ENCODE measurements at regions not wholly inside any gene's neighbourhood (a gene's known extent, or its start where the extent isn't known, plus 50 kb on each side); places are given as distances from the start of the nearest gene placed in this dataset.

DNA sequence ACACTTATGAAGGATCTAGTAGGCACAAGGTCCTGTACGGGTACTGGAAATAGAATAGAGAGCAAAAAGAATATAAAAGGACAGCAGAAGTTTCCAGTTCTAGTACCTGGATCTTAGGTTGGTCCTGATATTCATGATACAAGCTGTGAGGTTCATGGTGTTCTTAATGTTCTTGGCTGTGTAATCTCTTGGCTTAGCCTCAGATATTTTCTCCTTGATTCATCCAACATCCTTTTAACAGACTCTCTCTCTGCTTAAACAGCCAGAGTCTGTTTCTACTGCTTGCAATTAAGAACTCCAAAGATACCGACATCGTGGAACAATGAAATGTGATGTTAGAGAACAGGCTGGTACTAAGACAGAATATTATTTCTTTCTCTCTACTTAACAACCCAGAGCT lies 49.9 kb downstream of the CNTN3 start:
- DNase-seq = no peak
- Mint-ChIP-seq H3K9me3 (peaks cover 18% of the 10 kb centered on the region), H3K27ac (no peak overlapping the region), H3K4me1 (no peaks in the 10 kb centered on the region), H3K4me3 (no peak overlapping the region), H3K27me3 (no peaks in the 10 kb centered on the region), H3K36me3 (ENCODE audit: low read depth) (no peaks in the 10 kb centered on the region)
- intact Hi-C loops (cut with micrococcal nuclease) = no loop called here
- POLR2A ChIA-PET = no interaction called here
- no peak for ATAC-seq (ENCODE audit: low read depth)
- TF ChIP-seq, protein P1, sequence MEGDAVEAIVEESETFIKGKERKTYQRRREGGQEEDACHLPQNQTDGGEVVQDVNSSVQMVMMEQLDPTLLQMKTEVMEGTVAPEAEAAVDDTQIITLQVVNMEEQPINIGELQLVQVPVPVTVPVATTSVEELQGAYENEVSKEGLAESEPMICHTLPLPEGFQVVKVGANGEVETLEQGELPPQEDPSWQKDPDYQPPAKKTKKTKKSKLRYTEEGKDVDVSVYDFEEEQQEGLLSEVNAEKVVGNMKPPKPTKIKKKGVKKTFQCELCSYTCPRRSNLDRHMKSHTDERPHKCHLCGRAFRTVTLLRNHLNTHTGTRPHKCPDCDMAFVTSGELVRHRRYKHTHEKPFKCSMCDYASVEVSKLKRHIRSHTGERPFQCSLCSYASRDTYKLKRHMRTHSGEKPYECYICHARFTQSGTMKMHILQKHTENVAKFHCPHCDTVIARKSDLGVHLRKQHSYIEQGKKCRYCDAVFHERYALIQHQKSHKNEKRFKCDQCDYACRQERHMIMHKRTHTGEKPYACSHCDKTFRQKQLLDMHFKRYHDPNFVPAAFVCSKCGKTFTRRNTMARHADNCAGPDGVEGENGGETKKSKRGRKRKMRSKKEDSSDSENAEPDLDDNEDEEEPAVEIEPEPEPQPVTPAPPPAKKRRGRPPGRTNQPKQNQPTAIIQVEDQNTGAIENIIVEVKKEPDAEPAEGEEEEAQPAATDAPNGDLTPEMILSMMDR (IDR thresholded peaks at IDR 0.05) = no peak
- CTCF ChIA-PET = no interaction called here

DNA sequence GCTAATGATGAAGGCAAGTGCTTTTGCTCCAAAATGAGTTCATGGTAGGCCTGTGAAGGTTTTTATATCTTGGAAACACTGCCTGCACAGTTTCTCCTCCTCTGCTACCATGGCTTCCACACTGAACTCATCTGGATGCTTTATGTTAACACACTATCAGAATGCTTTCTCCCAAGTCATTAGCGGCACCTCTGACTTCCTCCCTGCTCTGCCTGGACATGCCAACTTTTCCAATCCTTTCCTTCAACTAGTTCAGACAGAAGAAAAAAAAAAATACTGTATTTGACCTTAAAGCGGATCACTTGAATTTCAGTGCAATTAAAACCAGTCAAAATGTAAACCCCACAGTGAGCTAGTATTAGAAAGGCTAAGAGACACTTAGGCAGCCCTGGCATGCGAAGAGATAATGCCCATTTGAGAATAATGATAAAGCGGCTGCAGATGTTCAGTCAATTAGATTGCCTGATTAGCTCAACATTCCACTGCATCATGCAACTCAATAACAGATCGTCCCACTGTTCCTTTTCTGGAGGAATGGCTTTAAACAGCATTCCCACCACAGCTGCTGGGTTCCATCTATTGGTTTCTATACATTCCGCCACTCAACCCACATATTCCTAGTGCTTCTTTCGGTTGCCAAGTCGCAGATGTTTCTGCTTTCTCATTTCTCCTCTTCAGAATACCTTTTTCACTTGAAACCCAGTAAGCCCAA lies 51.7 kb downstream of the CNTN3 start:
- intact Hi-C loops (cut with micrococcal nuclease) = no loop called here
- Mint-ChIP-seq H3K27ac (no peak overlapping the region), H3K27me3 (no peaks in the 10 kb centered on the region), H3K36me3 (ENCODE audit: low read depth) (no peaks in the 10 kb centered on the region), H3K4me1 (no peaks in the 10 kb centered on the region), H3K4me3 (no peak overlapping the region), H3K9me3 (peaks cover 18% of the 10 kb centered on the region)
- no peak for ATAC-seq (ENCODE audit: low read depth)
- DNase-seq = no peak
- TF ChIP-seq, protein P1 (IDR thresholded peaks at IDR 0.05) = no peak
- CTCF ChIA-PET = no interaction called here
- POLR2A ChIA-PET = no interaction called here

DNA sequence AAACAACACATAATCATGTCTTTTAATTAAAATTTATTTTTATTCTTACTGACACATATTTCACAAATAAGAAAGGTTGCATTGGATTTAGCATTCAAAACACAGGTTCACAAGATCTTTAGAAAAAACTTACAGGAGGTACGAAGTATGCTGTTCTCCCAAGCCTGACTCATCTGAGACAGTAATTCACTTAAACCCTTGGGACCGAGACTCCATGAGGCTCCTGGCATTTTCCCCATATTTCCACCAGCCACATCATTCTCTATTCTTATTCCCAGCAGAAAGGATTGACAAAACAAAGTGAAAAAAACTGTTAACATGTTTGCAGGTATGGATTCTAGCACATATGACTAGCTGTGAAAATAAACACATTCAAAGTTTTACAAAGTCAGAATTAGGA lies 52.6 kb downstream of the CNTN3 start:
- H3K4me3 Mint-ChIP-seq = no peak overlapping the region
- CTCF ChIA-PET = no interaction called here
- H3K27me3 Mint-ChIP-seq = no peaks in the 10 kb centered on the region
- H3K4me1 Mint-ChIP-seq = no peaks in the 10 kb centered on the region
- POLR2A ChIA-PET = no interaction called here
- no peak overlapping the region for H3K27ac Mint-ChIP-seq
- no peaks in the 10 kb centered on the region for H3K36me3 Mint-ChIP-seq (ENCODE audit: low read depth)
- ATAC-seq (ENCODE audit: low read depth) (no peak), DNase-seq (no peak)
- H3K9me3 Mint-ChIP-seq = peaks cover 15% of the 10 kb centered on the region
- intact Hi-C loops (cut with micrococcal nuclease) = no loop called here
- TF ChIP-seq, protein P1 (IDR thresholded peaks at IDR 0.05) = no peak

DNA sequence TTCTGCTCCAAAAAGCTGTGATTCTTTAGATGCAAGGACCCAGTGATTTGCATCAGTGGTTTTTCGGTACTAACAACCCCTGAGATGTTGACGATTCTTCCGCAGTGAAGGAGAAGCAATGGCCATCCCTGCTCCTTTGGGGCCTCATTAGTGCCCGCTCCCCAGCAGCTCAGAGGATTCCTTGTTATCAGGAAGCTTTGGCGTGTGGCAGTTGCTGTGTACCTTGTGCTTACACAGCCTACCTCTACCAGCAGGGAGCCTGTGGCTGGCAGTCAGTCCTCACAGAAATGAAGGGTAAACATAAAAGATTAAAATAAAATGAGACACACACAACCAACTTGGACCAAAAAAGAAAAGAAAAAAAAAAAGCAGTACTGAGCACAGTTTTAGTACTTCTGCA lies 55.2 kb downstream of the CNTN3 start:
- intact Hi-C loops (cut with micrococcal nuclease) = no loop called here
- no peak for ATAC-seq (ENCODE audit: low read depth)
- CTCF ChIA-PET = no interaction called here
- Mint-ChIP-seq H3K9me3 (peaks cover 14% of the 10 kb centered on the region), H3K27me3 (no peaks in the 10 kb centered on the region), H3K4me1 (no peaks in the 10 kb centered on the region), H3K4me3 (no peak overlapping the region), H3K27ac (no peak overlapping the region), H3K36me3 (ENCODE audit: low read depth) (no peaks in the 10 kb centered on the region)
- DNase-seq = no peak
- TF ChIP-seq, protein P1 (IDR thresholded peaks at IDR 0.05) = no peak
- POLR2A ChIA-PET = no interaction called here

DNA sequence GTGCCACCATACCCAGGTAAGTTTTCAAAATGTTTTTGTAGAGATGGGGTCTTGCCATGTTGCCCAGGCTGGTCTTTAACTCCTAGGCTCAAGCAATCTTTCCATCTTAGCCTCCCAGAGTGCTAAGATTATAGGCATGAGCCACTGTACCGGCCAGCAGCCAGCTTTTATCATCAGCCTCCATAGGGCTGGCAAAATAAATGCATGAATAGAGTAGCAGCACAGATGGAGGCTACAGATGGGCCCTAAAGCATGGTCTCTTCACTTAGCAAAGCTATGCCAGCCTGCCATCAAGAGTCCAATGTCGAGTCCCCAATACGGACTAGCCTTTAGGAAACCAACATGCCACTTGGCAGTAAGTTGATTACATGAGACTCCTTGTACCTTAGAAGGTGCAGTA lies 63.8 kb downstream of the CNTN3 start:
- Mint-ChIP-seq H3K9me3 (peaks cover 11% of the 10 kb centered on the region), H3K27me3 (no peaks in the 10 kb centered on the region), H3K4me3 (no peak overlapping the region), H3K4me1 (no peaks in the 10 kb centered on the region), H3K27ac (no peak overlapping the region), H3K36me3 (ENCODE audit: low read depth) (no peaks in the 10 kb centered on the region)
- TF ChIP-seq, protein P1 (IDR thresholded peaks at IDR 0.05) = no peak
- ChIA-PET CTCF (no interaction called here), POLR2A (no interaction called here)
- no peak for ATAC-seq (ENCODE audit: low read depth)
- intact Hi-C loops (cut with micrococcal nuclease) = no loop called here
- no peak for DNase-seq

Data from activated B cell treated with CpG ODN at 0.5 μM for 24 hours (primary cell).